Naive B cell (primary cell): ENCODE measurements at regions not wholly inside any gene's neighbourhood (a gene's known extent, or its start where the extent isn't known, plus 50 kb on each side); places are given as distances from the start of the nearest gene placed in this dataset.

Experiments used
- ATAC-seq, 2 donors: fragments of 150-1000 bp; cut with Tn5 transposase; 2 replicates each; pipeline ENCODE4 v1.10.0; 2021; ENCODE audit warnings: low read depth in 2 of 2, mild to moderate bottlenecking in 2 of 2, moderate library complexity in 2 of 2
- DNase-seq: peaks from one replicate; pipeline ENCODE4 v3.0.0; 2022
- H3K27ac Mint-ChIP-seq, 6 donors: one replicate each; pipeline ENCODE4 v1.8.0; 2020 to 2022; ENCODE audit warnings: mild to moderate bottlenecking in 6 of 6, mixed read lengths in 6 of 6, moderate library complexity in 5 of 6, inconsistent platforms in 2 of 6
- H3K27me3 Mint-ChIP-seq, 3 donors: one replicate each; pipeline ENCODE4 v1.8.0; 2021 to 2022; ENCODE audit warnings: mixed read lengths in 3 of 3, mild to moderate bottlenecking in 1 of 3
- H3K36me3 Mint-ChIP-seq, 2 donors: one replicate each; pipeline ENCODE4 v1.8.0; 2020 to 2022; ENCODE audit warnings: mixed read lengths in 2 of 2, inconsistent platforms in 1 of 2, mild to moderate bottlenecking in 1 of 2
- H3K4me1 Mint-ChIP-seq, 3 donors: one replicate each; pipeline ENCODE4 v1.8.0; 2020 to 2022; ENCODE audit warnings: mixed read lengths in 3 of 3, inconsistent platforms in 1 of 3, mild to moderate bottlenecking in 1 of 3, moderate library complexity in 1 of 3
- H3K4me3 Mint-ChIP-seq, 8 donors: one replicate each; pipeline ENCODE4 v1.8.0; 2020 to 2022; ENCODE audit warnings: mild to moderate bottlenecking in 8 of 8, mixed read lengths in 8 of 8, moderate library complexity in 8 of 8, inconsistent platforms in 2 of 8
- H3K9me3 Mint-ChIP-seq, 7 donors: one replicate each; pipeline ENCODE4 v1.8.0; 2020 to 2022; ENCODE audit warnings: mixed read lengths in 7 of 7, mild to moderate bottlenecking in 5 of 7, inconsistent platforms in 2 of 7, moderate library complexity in 1 of 7

GRCh38 chr16:80454802-80455201 lies 86.0 kb upstream of the DYNLRB2 start:
- Mint-ChIP-seq H3K4me1 (no peaks in the 10 kb centered on the region), H3K27me3 (peaks cover 13 to 22% (median 18%) of the 10 kb centered on the region in 3 donors), H3K9me3 (peaks cover 0 to 6% (median 0%) of the 10 kb centered on the region in 7 donors), H3K27ac (no peak overlapping the region), H3K4me3 (no peak overlapping the region), H3K36me3 (no peaks in the 10 kb centered on the region)
- DNase-seq (no peak), ATAC-seq (no peak)

GRCh38 chr16:80449392-80449791 lies 91.4 kb upstream of the DYNLRB2 start:
- no peak for ATAC-seq
- no peaks in the 10 kb centered on the region for H3K4me1 Mint-ChIP-seq
- H3K9me3 Mint-ChIP-seq: peaks cover 0 to 6% (median 0%) of the 10 kb centered on the region in 7 donors
- H3K27me3 Mint-ChIP-seq: peaks cover 0 to 10% (median 7%) of the 10 kb centered on the region in 3 donors
- no peak overlapping the region for H3K4me3 Mint-ChIP-seq
- H3K27ac Mint-ChIP-seq: no peak overlapping the region
- no peaks in the 10 kb centered on the region for H3K36me3 Mint-ChIP-seq
- DNase-seq: no peak

GRCh38 chr16:80447241-80447640 lies 93.6 kb upstream of the DYNLRB2 start:
- H3K4me3 Mint-ChIP-seq: no peak overlapping the region
- no peak overlapping the region for H3K27ac Mint-ChIP-seq
- ATAC-seq (no peak), DNase-seq (no peak)
- peaks cover 0 to 15% (median 13%) of the 10 kb centered on the region in 3 donors for H3K27me3 Mint-ChIP-seq
- no peaks in the 10 kb centered on the region for H3K4me1 Mint-ChIP-seq
- H3K36me3 Mint-ChIP-seq: no peaks in the 10 kb centered on the region
- peaks cover 0 to 6% (median 0%) of the 10 kb centered on the region in 7 donors for H3K9me3 Mint-ChIP-seq

GRCh38 chr16:80442779-80443178 lies 98.0 kb upstream of the DYNLRB2 start:
- Mint-ChIP-seq H3K9me3 (peaks cover 0 to 5% (median 0%) of the 10 kb centered on the region in 7 donors), H3K27me3 (peaks cover 0 to 9% (median 9%) of the 10 kb centered on the region in 3 donors), H3K4me3 (no peak overlapping the region), H3K36me3 (no peaks in the 10 kb centered on the region), H3K4me1 (peaks cover 0 to 6% (median 6%) of the 10 kb centered on the region in 3 donors), H3K27ac (no peak overlapping the region)
- no peak for DNase-seq
- no peak for ATAC-seq

- Mint-ChIP-seq H3K9me3 (peaks cover 0 to 5% (median 2%) of the 10 kb centered on the region in 7 donors), H3K27ac (no peak overlapping the region), H3K27me3 (peaks cover 0 to 14% (median 9%) of the 10 kb centered on the region in 3 donors), H3K4me1 (peaks cover 0 to 6% (median 6%) of the 10 kb centered on the region in 3 donors), H3K4me3 (no peak overlapping the region), H3K36me3 (no peaks in the 10 kb centered on the region)
- ATAC-seq: no peak
- DNase-seq: no peak
These were observed 98.9 kb upstream of the DYNLRB2 start for GRCh38 chr16:80441935-80442334.

- Mint-ChIP-seq H3K36me3 (no peaks in the 10 kb centered on the region), H3K4me3 (no peak overlapping the region), H3K27me3 (peaks cover 0 to 14% (median 9%) of the 10 kb centered on the region in 3 donors), H3K27ac (no peak overlapping the region), H3K4me1 (peaks cover 0 to 6% (median 6%) of the 10 kb centered on the region in 3 donors), H3K9me3 (peaks cover 0 to 5% (median 2%) of the 10 kb centered on the region in 7 donors)
- DNase-seq: no peak
- ATAC-seq: no peak
These were observed 100.1 kb upstream of the DYNLRB2 start for GRCh38 chr16:80440667-80441066.

- Mint-ChIP-seq H3K9me3 (peaks cover 0 to 5% (median 2%) of the 10 kb centered on the region in 7 donors), H3K4me1 (peaks cover 0 to 6% (median 6%) of the 10 kb centered on the region in 3 donors), H3K36me3 (no peaks in the 10 kb centered on the region), H3K27ac (no peak overlapping the region), H3K27me3 (peaks cover 4 to 13% (median 9%) of the 10 kb centered on the region in 3 donors), H3K4me3 (peak overlapping the region in 1 of 8 donors; percentile 11)
- no peak for DNase-seq
- ATAC-seq: no peak
These were observed 103.1 kb upstream of the DYNLRB2 start for GRCh38 chr16:80437707-80438106.

- Mint-ChIP-seq H3K4me1 (peaks cover 0 to 6% (median 6%) of the 10 kb centered on the region in 3 donors), H3K27ac (no peak overlapping the region), H3K36me3 (no peaks in the 10 kb centered on the region), H3K4me3 (no peak overlapping the region), H3K9me3 (peaks cover 0 to 6% (median 5%) of the 10 kb centered on the region in 7 donors), H3K27me3 (peaks cover 4 to 23% (median 17%) of the 10 kb centered on the region in 3 donors)
- DNase-seq (no peak), ATAC-seq (no peak)
These were observed 104.3 kb upstream of the DYNLRB2 start for GRCh38 chr16:80436510-80436909.

GRCh38 chr16:80433623-80434022 lies 107.2 kb upstream of the DYNLRB2 start:
- DNase-seq (no peak), ATAC-seq (no peak)
- peaks cover 5 to 23% (median 11%) of the 10 kb centered on the region in 7 donors for H3K9me3 Mint-ChIP-seq
- no peaks in the 10 kb centered on the region for H3K4me1 Mint-ChIP-seq
- no peak overlapping the region for H3K27ac Mint-ChIP-seq
- H3K27me3 Mint-ChIP-seq: peaks cover 13 to 35% (median 20%) of the 10 kb centered on the region in 3 donors
- H3K36me3 Mint-ChIP-seq: no peaks in the 10 kb centered on the region
- H3K4me3 Mint-ChIP-seq: no peak overlapping the region

GRCh38 chr16:80427795-80428194 lies 113.0 kb upstream of the DYNLRB2 start:
- H3K27me3 Mint-ChIP-seq: peaks cover 32 to 42% (median 35%) of the 10 kb centered on the region in 3 donors
- no peak for DNase-seq
- H3K4me3 Mint-ChIP-seq: no peak overlapping the region
- ATAC-seq: no peak
- H3K9me3 Mint-ChIP-seq: peaks cover 5 to 18% (median 11%) of the 10 kb centered on the region in 7 donors
- H3K4me1 Mint-ChIP-seq: no peaks in the 10 kb centered on the region
- H3K36me3 Mint-ChIP-seq: no peaks in the 10 kb centered on the region
- no peak overlapping the region for H3K27ac Mint-ChIP-seq

GRCh38 chr16:80418517-80419355 lies 122.1 kb upstream of the DYNLRB2 start:
- H3K4me1 Mint-ChIP-seq: peaks cover 0 to 9% (median 6%) of the 10 kb centered on the region in 3 donors
- H3K27me3 Mint-ChIP-seq: peaks cover 9 to 25% (median 15%) of the 10 kb centered on the region in 3 donors
- no peak for DNase-seq
- no peaks in the 10 kb centered on the region for H3K36me3 Mint-ChIP-seq
- no peak overlapping the region for H3K27ac Mint-ChIP-seq
- no peak overlapping the region for H3K4me3 Mint-ChIP-seq
- peaks cover 0 to 10% (median 0%) of the 10 kb centered on the region in 7 donors for H3K9me3 Mint-ChIP-seq
- no peak for ATAC-seq

- DNase-seq: no peak
- peaks cover 9 to 18% (median 11%) of the 10 kb centered on the region in 3 donors for H3K27me3 Mint-ChIP-seq
- H3K36me3 Mint-ChIP-seq: no peaks in the 10 kb centered on the region
- no peak for ATAC-seq
- H3K9me3 Mint-ChIP-seq: peaks cover 0 to 10% (median 0%) of the 10 kb centered on the region in 7 donors
- peaks cover 0 to 9% (median 6%) of the 10 kb centered on the region in 3 donors for H3K4me1 Mint-ChIP-seq
- peak overlapping the region in 1 of 6 donors; percentile 67 for H3K27ac Mint-ChIP-seq
- H3K4me3 Mint-ChIP-seq: peak overlapping the region in 2 of 8 donors; percentile 9 to 45
These were observed 123.0 kb upstream of the DYNLRB2 start for GRCh38 chr16:80417706-80418271.

GRCh38 chr16:80408014-80408413 lies 132.8 kb upstream of the DYNLRB2 start:
- no peak for ATAC-seq
- Mint-ChIP-seq H3K4me1 (no peaks in the 10 kb centered on the region), H3K9me3 (peaks cover 0 to 4% (median 0%) of the 10 kb centered on the region in 7 donors), H3K4me3 (no peak overlapping the region), H3K36me3 (no peaks in the 10 kb centered on the region), H3K27me3 (peaks cover 6 to 53% (median 31%) of the 10 kb centered on the region in 3 donors), H3K27ac (no peak overlapping the region)
- no peak for DNase-seq
